ENCODE measurements at regions not wholly inside any gene's neighbourhood (a gene's known extent, or its start where the extent isn't known, plus 50 kb on each side); places are given as distances from the start of the nearest gene placed in this dataset.

DNA sequence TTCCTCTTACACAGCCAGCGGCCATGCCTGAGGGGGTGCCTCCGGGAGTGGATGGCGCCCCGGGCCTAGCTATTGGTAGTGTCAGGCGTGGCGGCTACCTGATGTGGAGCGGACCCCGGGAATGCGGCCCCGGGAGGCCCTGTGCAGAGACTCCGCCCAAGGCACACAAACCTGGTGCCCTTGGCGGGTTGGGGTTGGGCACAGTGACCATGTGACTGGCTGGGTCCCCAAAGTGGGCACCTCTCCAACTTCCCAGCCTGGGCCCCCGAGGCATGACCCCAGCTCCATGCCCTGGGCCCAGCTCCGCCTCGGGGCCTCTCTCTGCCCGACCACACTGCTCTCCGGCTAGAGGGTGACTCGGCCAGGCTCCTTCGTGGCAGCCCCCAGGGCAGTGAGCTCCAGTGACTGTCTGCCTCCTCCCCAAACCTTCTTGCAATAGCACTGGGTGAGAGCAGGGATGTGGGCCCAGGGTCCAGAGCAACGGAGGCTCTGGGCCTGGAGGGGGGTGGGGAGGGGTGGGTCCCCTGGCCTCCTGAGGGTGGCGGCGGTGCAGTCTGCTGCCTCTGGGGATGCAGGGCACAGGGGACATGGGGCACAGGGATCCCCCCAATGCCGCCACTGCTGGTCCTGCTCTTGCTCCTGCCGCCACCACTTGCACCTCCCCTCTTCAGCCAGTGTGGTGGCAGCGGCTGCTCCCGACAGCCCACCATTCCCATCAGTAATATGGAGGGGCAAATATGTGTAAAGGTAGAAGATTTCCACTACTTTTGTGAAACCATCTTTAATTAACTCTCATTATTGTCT is 942.9 kb upstream of the EPHA7 start:
- DNase-seq = no peak

DNA sequence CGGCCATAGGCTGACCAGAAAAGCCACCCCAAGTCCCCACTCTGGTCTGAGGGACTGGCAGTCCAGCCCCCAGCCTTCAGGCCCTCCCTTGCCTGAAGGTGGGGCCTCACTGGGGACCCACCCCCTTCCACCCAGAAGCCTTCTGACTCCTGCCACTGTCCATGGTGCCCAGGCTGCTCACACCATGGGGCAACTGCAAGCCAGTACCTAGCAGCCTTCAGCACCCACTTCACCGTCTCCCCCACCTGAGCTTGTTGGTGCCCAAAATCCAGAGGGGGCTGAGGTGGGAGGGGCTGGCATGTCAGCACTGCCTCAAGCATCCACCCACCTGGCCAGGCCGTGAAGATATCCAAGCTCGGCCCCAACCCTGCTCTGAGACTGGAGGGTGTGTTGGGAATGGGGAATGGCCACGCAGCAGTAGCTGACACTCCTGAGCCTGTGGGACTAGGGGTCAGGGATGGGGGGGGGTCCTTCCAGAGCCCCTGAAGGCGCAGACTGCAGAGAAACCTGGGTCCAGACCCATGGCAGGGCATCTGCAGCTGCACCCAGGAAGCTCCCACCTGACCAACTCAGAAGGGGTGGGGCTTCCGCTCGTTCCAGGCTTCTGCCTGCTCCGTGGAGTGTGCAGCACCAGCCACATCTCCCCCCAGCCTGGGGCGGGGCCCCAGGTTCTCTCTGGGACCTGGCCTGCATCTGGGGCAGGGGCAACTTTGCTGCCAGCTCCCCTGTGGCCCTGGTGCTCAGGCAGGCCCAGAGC is 942.1 kb upstream of the EPHA7 start:
- no peak for DNase-seq

GRCh38 chr6:94357381-94357980 is 938.1 kb upstream of the EPHA7 start:
- DNase-seq = no peak

- no peak for DNase-seq
Observed at GRCh38 chr6:94350833-94351232, 931.5 kb upstream of the EPHA7 start.

DNA sequence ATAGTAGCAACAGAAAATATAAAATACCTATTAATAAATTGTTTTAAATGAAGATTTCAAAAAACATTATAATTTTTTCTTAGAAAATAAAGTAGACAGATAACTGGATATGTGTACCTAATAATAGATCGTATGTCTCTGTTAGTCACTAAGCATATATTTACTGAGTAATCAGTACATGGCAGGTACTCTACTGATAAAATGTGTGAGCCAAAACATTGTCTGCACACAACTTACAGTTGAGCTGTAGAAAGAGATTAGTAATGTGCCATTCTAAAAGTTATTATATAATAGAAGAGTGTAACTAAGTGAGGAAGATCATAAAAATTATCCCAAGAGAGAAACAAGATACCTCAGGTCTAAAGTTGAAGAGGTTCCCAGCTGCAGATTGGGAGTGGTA is 929.9 kb upstream of the EPHA7 start:
- DNase-seq = no peak

DNA sequence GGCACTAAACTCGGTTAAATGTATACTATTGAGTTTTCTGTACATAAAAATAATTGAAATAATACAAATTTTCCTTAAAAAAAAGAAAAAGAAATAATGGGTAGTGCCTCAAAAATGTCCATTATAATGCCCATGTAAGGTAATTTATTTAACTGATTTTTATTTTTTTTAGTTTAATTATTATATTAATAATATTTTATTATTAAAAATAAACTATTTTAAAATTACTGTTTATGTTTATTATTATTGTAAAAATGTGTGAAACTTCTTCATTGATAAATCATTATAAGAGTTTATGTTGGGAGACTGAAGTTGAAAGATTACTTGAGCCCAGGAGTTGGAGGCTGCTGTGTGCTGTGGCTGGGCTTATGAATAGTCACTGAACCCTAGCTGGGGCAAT is 925.5 kb upstream of the EPHA7 start:
- DNase-seq = no peak

- DNase-seq = no peak
Observed at GRCh38 chr6:94341173-94341572, 921.8 kb upstream of the EPHA7 start.

GRCh38 chr6:94323853-94324252 is 904.5 kb upstream of the EPHA7 start:
- DNase-seq = no peak

DNA sequence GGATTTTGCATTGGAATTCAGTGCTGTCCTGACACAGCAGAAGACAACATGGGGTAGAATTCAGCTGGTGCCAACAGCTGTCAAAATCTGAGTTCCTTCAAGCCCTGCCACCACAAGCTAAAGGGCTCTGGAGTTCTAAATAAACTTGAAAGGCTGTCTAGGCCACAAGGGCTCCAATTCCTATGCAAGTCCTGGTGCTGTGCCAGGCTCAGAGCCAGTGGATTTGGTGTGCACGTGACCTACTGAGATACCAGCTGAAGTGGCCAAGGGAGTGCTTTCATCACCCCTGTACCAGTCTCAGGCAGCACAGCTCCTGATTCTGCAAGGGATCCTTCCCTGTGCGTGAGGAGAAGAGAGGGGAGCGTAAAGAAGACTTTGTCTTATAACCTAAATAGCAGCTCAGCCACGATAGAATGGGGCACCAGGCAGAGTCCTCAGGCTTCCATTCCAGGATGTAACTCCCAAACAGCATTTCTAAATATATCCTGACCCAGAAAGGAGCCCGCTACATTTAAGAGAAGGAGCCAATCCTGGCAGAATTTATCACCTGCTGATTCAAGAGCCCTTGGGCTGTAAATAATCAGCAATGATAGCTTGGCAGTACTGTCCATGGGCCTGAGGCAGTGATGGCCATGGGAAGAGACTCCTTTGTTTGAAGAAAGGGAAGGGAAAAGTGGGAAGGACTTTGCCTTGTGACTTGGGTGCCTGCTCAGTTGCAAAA is 881.2 kb upstream of the EPHA7 start:
- no peak for DNase-seq

GRCh38 chr6:94289131-94289530 is 869.8 kb upstream of the EPHA7 start:
- no peak for DNase-seq

- no peak for DNase-seq
Observed at GRCh38 chr6:94278146-94278545, 858.8 kb upstream of the EPHA7 start.

- DNase-seq = no peak
Observed at GRCh38 chr6:94272327-94272726, 853.0 kb upstream of the EPHA7 start.

- no peak for DNase-seq
Observed at GRCh38 chr6:94270091-94270948, 851.0 kb upstream of the EPHA7 start.

DNA sequence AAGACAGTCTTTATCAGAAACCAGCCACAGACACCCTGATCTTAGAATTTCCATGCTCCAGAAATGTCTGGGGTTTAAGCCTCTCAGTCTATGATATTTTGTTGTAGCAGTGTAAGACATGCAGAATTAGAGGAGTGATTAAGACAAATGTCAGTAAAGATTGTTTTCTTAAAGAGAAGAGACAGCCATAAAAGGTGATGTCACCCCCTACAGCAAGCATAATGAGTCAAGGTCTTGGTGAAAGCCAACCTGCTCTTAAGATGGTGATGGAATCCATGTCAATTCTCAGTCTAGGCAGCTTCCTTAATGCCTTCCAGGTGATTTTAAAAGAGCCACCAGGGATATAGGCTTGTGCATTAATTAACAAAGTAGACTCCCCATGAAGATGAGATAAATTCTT is 849.9 kb upstream of the EPHA7 start:
- no peak for DNase-seq

DNA sequence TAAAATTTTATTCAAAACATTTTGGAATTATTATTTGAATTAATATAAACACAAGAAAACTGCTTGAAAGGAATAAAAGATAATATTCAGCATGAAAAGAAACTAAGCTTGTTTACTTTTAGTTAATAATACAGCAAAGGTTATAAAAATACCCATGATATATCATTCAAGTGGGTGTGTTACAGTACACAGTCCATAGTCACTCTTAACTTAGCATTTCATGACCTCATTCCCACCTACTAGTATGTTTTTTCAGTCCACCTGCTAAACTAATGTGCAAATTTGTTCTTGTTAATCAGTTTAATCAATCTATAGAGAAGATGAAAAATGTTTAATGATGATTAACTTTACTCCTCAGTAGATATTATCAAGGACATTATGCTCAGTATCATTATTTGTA is 841.4 kb upstream of the EPHA7 start:
- no peak for DNase-seq

DNA sequence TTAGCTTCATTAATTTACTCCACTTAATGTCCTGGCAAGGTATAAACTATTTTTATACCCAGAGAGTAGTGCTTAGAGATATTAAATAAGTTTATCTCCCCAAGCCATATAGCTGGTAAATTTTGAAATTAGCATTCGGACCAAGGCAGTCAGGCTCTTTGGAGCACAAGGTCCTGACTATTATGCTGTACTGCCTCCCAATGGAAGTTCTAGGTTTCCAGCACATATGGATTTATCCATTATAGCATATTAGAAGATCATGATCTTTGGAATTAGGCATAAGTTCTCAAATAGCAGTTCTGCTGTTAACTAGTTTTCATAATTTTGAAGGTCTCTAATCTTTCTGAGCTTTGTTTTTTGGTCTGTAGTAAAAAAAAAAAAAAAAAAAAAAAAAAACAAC is 835.3 kb upstream of the EPHA7 start:
- DNase-seq = no peak

- DNase-seq = no peak
Observed at GRCh38 chr6:94251878-94252277, 832.5 kb upstream of the EPHA7 start.

DNA sequence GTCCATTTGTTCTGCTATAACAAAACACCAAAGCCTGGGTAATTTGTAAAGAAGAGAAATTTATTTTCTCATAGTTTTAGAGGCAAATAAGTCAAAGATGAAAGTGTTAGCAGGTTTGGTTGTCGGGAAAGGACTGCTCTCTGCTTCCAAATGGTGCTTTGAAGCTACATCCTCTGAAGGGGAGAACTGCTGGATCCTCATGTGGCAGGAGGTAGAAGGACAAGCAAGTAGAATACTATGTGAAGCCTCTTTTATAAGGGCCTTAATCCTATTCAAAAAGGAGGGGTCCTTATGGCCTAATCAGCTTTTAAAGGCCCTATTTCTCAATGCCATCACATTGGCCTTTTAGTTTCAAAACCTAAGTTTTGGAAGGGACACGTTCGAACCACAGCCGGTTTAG is 826.0 kb upstream of the EPHA7 start:
- no peak for DNase-seq

DNA sequence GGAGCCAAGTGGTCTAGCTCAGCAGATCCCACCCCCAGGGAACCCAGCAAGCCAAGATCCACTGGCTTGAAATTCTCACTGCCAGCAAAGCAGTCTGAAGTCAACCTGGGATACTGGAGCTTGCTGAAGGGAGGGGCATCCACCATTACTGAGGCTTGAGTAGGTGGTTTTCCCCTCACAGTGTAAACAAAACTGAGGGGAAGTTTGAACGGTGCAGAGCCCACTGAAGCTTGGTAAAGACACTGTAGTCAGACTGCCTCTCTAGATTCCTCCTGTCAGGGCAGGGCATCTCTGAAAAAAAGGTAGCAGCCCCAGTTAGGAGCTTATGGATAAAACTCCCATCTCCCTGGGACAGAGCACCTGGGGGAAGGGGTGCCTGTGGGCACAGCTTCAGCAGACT is 819.5 kb upstream of the EPHA7 start:
- DNase-seq = no peak

GRCh38 chr6:94227741-94228140 is 808.4 kb upstream of the EPHA7 start:
- no peak for DNase-seq

DNA sequence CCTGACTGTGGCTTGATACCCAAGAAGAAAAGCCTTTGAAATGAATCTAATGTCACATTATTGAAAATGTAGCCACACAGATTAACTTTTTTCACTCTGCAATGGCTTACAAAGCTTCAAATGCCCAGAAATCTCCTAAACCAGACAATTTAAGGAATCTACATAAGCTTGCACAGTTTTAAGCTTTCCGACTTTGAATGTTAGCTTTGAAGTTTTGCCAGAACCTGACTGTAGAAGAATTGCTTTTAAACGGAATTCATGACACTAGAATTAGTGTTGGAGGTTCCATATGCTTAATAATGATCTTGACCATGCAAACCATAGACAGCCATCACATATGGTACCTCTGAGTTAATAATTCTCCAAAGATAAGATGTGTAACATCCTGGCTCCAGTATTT is 798.5 kb upstream of the EPHA7 start:
- no peak for DNase-seq

DNA sequence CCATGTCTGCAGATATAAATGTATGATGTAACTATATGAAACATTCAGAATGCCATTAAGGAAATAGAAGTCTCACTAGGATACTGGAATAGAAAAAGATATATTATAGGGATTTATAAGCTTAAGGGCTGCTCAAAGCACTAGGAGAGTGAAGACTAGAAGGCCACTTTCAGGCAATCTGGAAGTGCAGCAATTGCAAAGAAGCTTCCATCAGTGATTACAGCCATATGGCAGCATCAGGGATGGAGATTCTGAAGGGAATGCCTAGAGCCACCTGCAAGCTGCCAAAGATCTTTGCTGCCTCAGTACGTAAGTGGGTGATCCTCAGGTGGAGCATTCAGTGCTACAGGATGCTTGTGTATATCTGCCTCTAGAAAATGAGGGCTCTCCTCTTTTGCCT is 796.2 kb upstream of the EPHA7 start:
- DNase-seq = no peak

DNA sequence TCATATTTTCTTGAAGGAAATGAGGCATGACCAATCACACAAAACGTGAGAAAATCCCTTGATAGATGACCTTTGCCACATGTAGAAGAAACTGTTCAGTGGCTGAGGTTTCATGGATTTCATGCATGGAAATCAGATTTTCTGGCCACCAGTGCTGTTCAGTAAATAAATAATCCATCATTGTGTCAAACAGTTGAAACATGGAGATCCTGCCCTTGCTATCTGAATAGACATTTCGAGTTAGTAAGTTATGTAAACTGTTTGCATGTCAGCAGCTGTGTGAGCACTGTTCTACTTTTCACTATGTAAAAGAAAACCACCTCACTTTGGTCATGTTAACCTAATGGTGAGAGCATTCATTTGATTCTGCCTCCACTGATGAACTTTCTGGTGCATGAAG is 793.9 kb upstream of the EPHA7 start:
- DNase-seq = no peak

Measured in SIG-M5 (cell line).